HEK293 (cell line): ENCODE measurements at regions not wholly inside any gene's neighbourhood (a gene's known extent, or its start where the extent isn't known, plus 50 kb on each side); places are given as distances from the start of the nearest gene placed in this dataset.

Experiments used
- BCL11A ChIP-seq: fragments of 450-650 bp; formaldehyde crosslinking; IDR thresholded peaks from 2 replicates; pipeline ENCODE4 v1.5.1; 2016; ENCODE audit warnings: low read depth, missing biosample characterization, missing genetic modification characterization
- CTCF ChIP-seq: fragments of 450-650 bp; formaldehyde crosslinking; IDR thresholded peaks from 2 replicates; pipeline ENCODE4 v1.5.1; 2016; ENCODE audit warnings: missing biosample characterization, missing genetic modification characterization
- KLF9 ChIP-seq: fragments of 450-650 bp; formaldehyde crosslinking; IDR thresholded peaks from 2 replicates; pipeline ENCODE4 v1.5.1; 2016; ENCODE audit warnings: missing biosample characterization, missing genetic modification characterization, low read depth
- ZNF121 ChIP-seq: fragments of 450-650 bp; formaldehyde crosslinking; IDR thresholded peaks from 2 replicates; pipeline ENCODE4 v1.5.1; 2016; ENCODE audit warnings: missing biosample characterization, missing genetic modification characterization
- ZNF530 ChIP-seq: fragments of 450-650 bp; formaldehyde crosslinking; IDR thresholded peaks from 2 replicates; pipeline ENCODE4 v1.5.1; 2016; ENCODE audit warnings: low read depth, missing biosample characterization, missing genetic modification characterization

- TF ChIP-seq KLF9 (tag by site-specific recombination): no peak
- TF ChIP-seq ZNF530 (tag by site-specific recombination): no peak
- no peak for TF ChIP-seq ZNF121
- TF ChIP-seq CTCF (tag by site-specific recombination): no peak
- no peak for TF ChIP-seq BCL11A
These were observed 355.3 kb upstream of the DCBLD2 start for GRCh38 chr3:99256788-99257187.
